GM13977 (cell line): ENCODE measurements at regions not wholly inside any gene's neighbourhood (a gene's known extent, or its start where the extent isn't known, plus 50 kb on each side); places are given as distances from the start of the nearest gene placed in this dataset.

Experiments used
- DNase-seq: peaks from one replicate; pipeline ENCODE4 v3.0.0; 2012; ENCODE audit warnings: low spot score
- CTCF ChIP-seq: IDR thresholded peaks from 2 replicates; pipeline ENCODE4 v1.5.1; 2012; ENCODE audit warnings: mild to moderate bottlenecking, control low read depth; ENCODE audit not compliant: insufficient read depth; ENCODE audit errors: extremely low read depth, missing control alignments
- in situ Hi-C: fragments of 300-500 bp; cut with MboI; formaldehyde crosslinking; loops from one replicate; pipeline ENCODE4 v1.12.0; 2022; ENCODE audit warnings: low sequenced_read_pairs, low pct_unique_long_range_greater_than_20kb, mixed read lengths, inconsistent platforms; ENCODE audit not compliant: unreplicated experiment

- in situ Hi-C loops, result no loop called here
- TF ChIP-seq CTCF, result no peak
- DNase-seq, result no peak
Observed at GRCh38 chr3:182238126-182238525, 526.4 kb downstream of the SOX2 start.

GRCh38 chr3:182239316-182239715 lies 527.6 kb downstream of the SOX2 start:
- in situ Hi-C loops, result no loop called here
- DNase-seq, result no peak
- TF ChIP-seq CTCF, result no peak

GRCh38 chr3:182240474-182240873 lies 528.7 kb downstream of the SOX2 start:
- no peak for TF ChIP-seq CTCF
- in situ Hi-C loops, result no loop called here
- no peak for DNase-seq

- no peak for DNase-seq
- no peak for TF ChIP-seq CTCF
- in situ Hi-C loops, result no loop called here
Observed at GRCh38 chr3:182241196-182241765, 529.6 kb downstream of the SOX2 start.

GRCh38 chr3:182241766-182242488 lies 530.2 kb downstream of the SOX2 start:
- TF ChIP-seq CTCF, result no peak
- no peak for DNase-seq
- in situ Hi-C loops, result no loop called here

GRCh38 chr3:182242489-182242942 lies 530.8 kb downstream of the SOX2 start:
- no peak for TF ChIP-seq CTCF
- in situ Hi-C loops, result no loop called here
- DNase-seq, result no peak
